ENCODE measurements at regions not wholly inside any gene's neighbourhood (a gene's known extent, or its start where the extent isn't known, plus 50 kb on each side); places are given as distances from the start of the nearest gene placed in this dataset.

DNA sequence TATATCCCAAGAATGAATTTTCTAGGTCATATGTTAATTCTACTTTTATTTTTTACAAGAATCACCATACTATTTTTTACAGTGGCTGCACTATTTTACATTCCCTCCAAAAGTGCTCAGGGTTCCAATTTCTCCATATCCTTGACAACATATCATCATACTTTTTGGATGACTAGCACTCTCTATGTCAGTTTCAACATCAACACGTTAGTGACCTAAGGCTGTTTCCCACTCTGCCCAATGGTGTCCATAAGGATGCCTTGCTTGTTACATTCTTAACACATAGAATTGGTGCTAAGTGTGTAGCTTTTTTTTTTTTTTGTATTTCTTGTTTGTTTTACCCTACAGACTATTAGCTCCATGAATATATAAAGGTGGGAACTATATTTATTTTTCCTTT, 175.4 kb downstream of the PCDH10 start:
- no peaks in the 10 kb centered on the region for H3K4me1 ChIP-seq
- H3K27ac ChIP-seq = no peak overlapping the region
- in situ Hi-C loops (cut with MboI; ENCODE audit: low pct_ligation_motif_present in 1 of 4, low pct_unique_long_range_greater_than_20kb in 1 of 4, low sequenced_read_pairs in 3 of 4) = no loop called here
- intact Hi-C loops (cut with DNase I; ENCODE audit: low total_unique reads) = no loop called here
- H3K4me3 ChIP-seq = no peak overlapping the region
- 57 to 63% methylated on average over 1 of the region's 1 CpG for WGBS, 2 donors (ENCODE audit: low coverage in 1 of 2)
- H3K9me3 ChIP-seq = no peaks in the 10 kb centered on the region
- no peaks in the 10 kb centered on the region for H3K27me3 ChIP-seq
- TF ChIP-seq EP300 (IDR thresholded peaks at IDR 0.05; ENCODE audit: low read depth) (no peak), CTCF (IDR thresholded peaks at IDR 0.05) (no peak), POLR2AphosphoS5 (IDR thresholded peaks at IDR 0.05) (no peak), POLR2A (IDR thresholded peaks at IDR 0.05) (no peak)
- no peaks in the 10 kb centered on the region for H3K36me3 ChIP-seq
- no peak for DNase-seq

DNA sequence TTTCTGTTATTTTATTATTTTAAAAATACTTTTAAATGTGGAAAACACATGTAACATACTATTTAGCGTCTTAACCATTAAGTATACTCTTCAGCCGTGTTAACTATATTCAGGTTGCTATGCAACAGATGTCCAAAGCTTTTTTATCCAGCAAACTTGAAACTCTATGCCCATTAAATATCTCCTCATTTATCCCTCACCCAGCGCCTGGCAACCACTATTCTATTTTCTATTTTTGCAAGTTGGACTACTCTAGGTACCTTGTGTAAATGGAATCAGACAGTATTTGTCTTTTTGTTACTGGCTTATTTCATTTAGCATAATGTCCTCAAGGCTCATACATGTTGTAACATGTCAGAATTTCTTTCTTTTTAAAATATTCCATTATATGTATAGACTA, 174.6 kb downstream of the PCDH10 start:
- no peak overlapping the region for H3K4me3 ChIP-seq
- intact Hi-C loops (cut with DNase I; ENCODE audit: low total_unique reads) (no loop called here), in situ Hi-C loops (cut with MboI; ENCODE audit: low pct_ligation_motif_present in 1 of 4, low pct_unique_long_range_greater_than_20kb in 1 of 4, low sequenced_read_pairs in 3 of 4) (no loop called here)
- H3K36me3 ChIP-seq = no peaks in the 10 kb centered on the region
- no peak overlapping the region for H3K27ac ChIP-seq
- H3K9me3 ChIP-seq = no peaks in the 10 kb centered on the region
- 86 to 88% methylated on average over 3 of the region's 3 CpGs for WGBS, 2 donors (ENCODE audit: low coverage in 1 of 2)
- H3K4me1 ChIP-seq = no peaks in the 10 kb centered on the region
- H3K27me3 ChIP-seq = no peaks in the 10 kb centered on the region
- TF ChIP-seq EP300 (IDR thresholded peaks at IDR 0.05; ENCODE audit: low read depth) (no peak), POLR2AphosphoS5 (IDR thresholded peaks at IDR 0.05) (no peak), POLR2A (IDR thresholded peaks at IDR 0.05) (no peak), CTCF (IDR thresholded peaks at IDR 0.05) (no peak)
- DNase-seq = no peak

GRCh38 chr4:133320576-133321170, 171.6 kb downstream of the PCDH10 start:
- Histone ChIP-seq H3K27ac (no peak overlapping the region), H3K4me3 (no peak overlapping the region), H3K27me3 (no peaks in the 10 kb centered on the region), H3K4me1 (no peaks in the 10 kb centered on the region), H3K9me3 (no peaks in the 10 kb centered on the region), H3K36me3 (no peaks in the 10 kb centered on the region)
- WGBS, 2 donors (ENCODE audit: low coverage in 1 of 2) = 12 to 13% methylated on average over 2 of the region's 2 CpGs
- in situ Hi-C loops (cut with MboI; ENCODE audit: low pct_ligation_motif_present in 1 of 4, low pct_unique_long_range_greater_than_20kb in 1 of 4, low sequenced_read_pairs in 3 of 4) = no loop called here
- intact Hi-C loops (cut with DNase I; ENCODE audit: low total_unique reads) = no loop called here
- peak in 4 of 5 experiments; percentile 19 to 42 (median 26) for TF ChIP-seq CTCF (IDR thresholded peaks at IDR 0.05)
- no peak for TF ChIP-seq POLR2AphosphoS5 (IDR thresholded peaks at IDR 0.05)
- DNase-seq = no peak

DNA sequence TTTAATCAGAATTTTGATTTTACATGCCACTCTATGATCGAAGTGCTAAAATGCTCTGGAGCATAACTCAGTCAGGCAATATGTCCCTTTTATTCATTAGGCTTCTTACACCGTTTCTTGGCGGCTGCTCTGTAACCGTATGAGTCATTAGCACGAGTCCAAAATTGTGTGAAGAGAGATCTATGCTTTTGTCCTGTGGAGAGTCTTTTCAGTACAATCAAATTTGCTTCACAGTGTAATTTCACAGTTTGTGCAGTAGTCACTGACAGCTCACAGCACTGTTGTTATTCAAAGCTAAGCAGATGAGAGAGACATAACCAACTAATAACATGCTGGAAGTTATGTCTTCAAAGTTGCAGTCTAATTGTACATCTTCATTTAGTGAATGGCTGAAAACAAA, 167.8 kb downstream of the PCDH10 start:
- Histone ChIP-seq H3K36me3 (no peaks in the 10 kb centered on the region), H3K9me3 (no peaks in the 10 kb centered on the region), H3K27me3 (no peaks in the 10 kb centered on the region), H3K4me1 (no peaks in the 10 kb centered on the region), H3K4me3 (no peak overlapping the region), H3K27ac (no peak overlapping the region)
- DNase-seq = no peak
- TF ChIP-seq POLR2A (IDR thresholded peaks at IDR 0.05) (no peak), POLR2AphosphoS5 (IDR thresholded peaks at IDR 0.05) (no peak), EP300 (IDR thresholded peaks at IDR 0.05; ENCODE audit: low read depth) (no peak), CTCF (IDR thresholded peaks at IDR 0.05) (no peak)
- in situ Hi-C loops (cut with MboI; ENCODE audit: low pct_ligation_motif_present in 1 of 4, low pct_unique_long_range_greater_than_20kb in 1 of 4, low sequenced_read_pairs in 3 of 4) (no loop called here), intact Hi-C loops (cut with DNase I; ENCODE audit: low total_unique reads) (no loop called here)
- 59 to 66% methylated on average over 5 of the region's 5 CpGs for WGBS, 2 donors (ENCODE audit: low coverage in 1 of 2)
